ENCODE measurements at regions not wholly inside any gene's neighbourhood (a gene's known extent, or its start where the extent isn't known, plus 50 kb on each side); places are given as distances from the start of the nearest gene placed in this dataset.

- intact Hi-C loops (cut with DNase I): loop anchor here (2.0 to 5.0 kb wide), 3 partner anchors 40 to 92 kb away; no protein-coding TSS in a partner anchor
- H3K9me3 ChIP-seq: no peaks in the 10 kb centered on the region
- H3K36me3 ChIP-seq: no peaks in the 10 kb centered on the region
- no peak overlapping the region for H3K4me3 ChIP-seq
- DNase-seq (ENCODE audit: low spot score in 2 of 2): no peak
- no peak for TF ChIP-seq CTCF (IDR thresholded peaks at IDR 0.05)
- H3K27ac ChIP-seq: peak overlapping the region; percentile 76 to 87
- H3K27me3 ChIP-seq: no peaks in the 10 kb centered on the region
- peaks cover 0 to 17% of the 10 kb centered on the region in 2 donors for H3K4me1 ChIP-seq
These were observed 381.2 kb downstream of the MN1 start for GRCh38 chr22:27420195-27420816.

DNA sequence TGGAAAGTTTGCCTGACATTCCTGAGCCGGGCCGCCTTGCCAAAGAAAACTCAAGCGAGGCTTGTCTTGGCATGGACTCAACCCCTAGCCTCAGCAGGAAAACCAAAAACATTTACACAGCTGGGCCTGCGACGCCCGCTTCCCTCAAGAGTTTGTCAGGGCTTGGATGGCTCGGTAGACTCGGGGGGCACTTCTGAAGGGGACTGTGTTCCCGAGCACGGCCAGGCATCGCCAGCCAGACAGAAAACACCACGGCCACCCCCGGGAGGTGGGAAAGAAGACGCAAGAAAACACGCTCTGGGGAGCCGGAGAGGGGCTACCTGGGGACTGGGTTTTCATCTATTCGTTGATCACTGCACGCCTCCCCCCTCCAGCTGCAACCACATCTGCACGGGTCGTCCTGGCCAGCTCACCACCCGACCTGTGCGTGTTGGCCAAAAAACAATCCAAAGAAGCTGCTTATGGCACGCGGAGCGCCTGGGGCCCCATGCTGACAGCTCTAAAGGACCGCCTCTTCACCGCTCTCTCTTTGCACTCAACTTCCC lies 380.7 kb downstream of the MN1 start:
- Histone ChIP-seq H3K9me3 (no peaks in the 10 kb centered on the region), H3K27me3 (no peaks in the 10 kb centered on the region), H3K4me3 (peak overlapping the region; percentile 18 to 38), H3K4me1 (peaks cover 0 to 17% of the 10 kb centered on the region in 2 donors), H3K36me3 (no peaks in the 10 kb centered on the region), H3K27ac (peak overlapping the region; percentile 76 to 87)
- TF ChIP-seq CTCF (IDR thresholded peaks at IDR 0.05): no peak
- intact Hi-C loops (cut with DNase I): loop anchor here (2.0 to 5.0 kb wide), 3 partner anchors 40 to 91 kb away; no protein-coding TSS in a partner anchor
- DNase-seq (ENCODE audit: low spot score in 2 of 2): peak; percentile 47 to 93

- intact Hi-C loops (cut with DNase I): loop anchor here (5.0 kb wide), 1 partner anchor 90 kb away; no protein-coding TSS in a partner anchor
- no peaks in the 10 kb centered on the region for H3K36me3 ChIP-seq
- DNase-seq (ENCODE audit: low spot score in 2 of 2): no peak
- H3K4me1 ChIP-seq: peaks cover 0 to 12% of the 10 kb centered on the region in 2 donors
- no peaks in the 10 kb centered on the region for H3K27me3 ChIP-seq
- no peak overlapping the region for H3K4me3 ChIP-seq
- H3K9me3 ChIP-seq: no peaks in the 10 kb centered on the region
- no peak for TF ChIP-seq CTCF (IDR thresholded peaks at IDR 0.05)
- no peak overlapping the region for H3K27ac ChIP-seq
These were observed 379.1 kb downstream of the MN1 start for GRCh38 chr22:27422442-27422841.

DNA sequence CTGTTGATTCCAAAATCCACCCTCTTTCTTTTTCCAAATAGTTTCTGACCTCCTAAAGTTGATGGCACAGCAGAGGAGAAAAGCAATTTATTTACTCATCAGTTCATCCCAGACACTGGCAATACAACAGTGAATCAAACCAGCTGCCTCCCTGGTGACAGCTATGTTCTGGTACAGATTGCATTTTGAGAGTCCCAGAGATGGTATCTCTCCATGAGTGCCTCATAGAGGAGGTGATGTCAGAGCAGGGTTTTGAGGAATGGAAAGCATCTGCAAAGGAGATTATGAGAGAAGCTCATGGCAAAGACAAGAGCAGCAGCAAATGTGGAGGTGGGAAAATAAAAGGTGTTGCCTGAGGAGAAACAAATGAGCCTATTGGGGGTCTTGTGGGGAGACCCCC lies 377.2 kb downstream of the MN1 start:
- TF ChIP-seq CTCF (IDR thresholded peaks at IDR 0.05): no peak
- no peak overlapping the region for H3K27ac ChIP-seq
- DNase-seq (ENCODE audit: low spot score in 2 of 2): no peak
- no peaks in the 10 kb centered on the region for H3K27me3 ChIP-seq
- H3K9me3 ChIP-seq: peaks cover 0 to 5% of the 10 kb centered on the region in 2 donors
- H3K4me3 ChIP-seq: no peak overlapping the region
- H3K36me3 ChIP-seq: no peaks in the 10 kb centered on the region
- H3K4me1 ChIP-seq: peaks cover 0 to 12% of the 10 kb centered on the region in 2 donors
- intact Hi-C loops (cut with DNase I): loop anchor here (5.0 kb wide), 1 partner anchor 88 kb away; no protein-coding TSS in a partner anchor

- Histone ChIP-seq H3K27me3 (no peaks in the 10 kb centered on the region), H3K27ac (no peak overlapping the region), H3K9me3 (peaks cover 5 to 18% of the 10 kb centered on the region in 2 donors), H3K4me3 (no peak overlapping the region), H3K36me3 (no peaks in the 10 kb centered on the region), H3K4me1 (no peaks in the 10 kb centered on the region)
- DNase-seq (ENCODE audit: low spot score in 2 of 2): no peak
- intact Hi-C loops (cut with DNase I): no loop called here
- no peak for TF ChIP-seq CTCF (IDR thresholded peaks at IDR 0.05)
These were observed 372.1 kb downstream of the MN1 start for GRCh38 chr22:27429476-27429875.
